Heart left ventricle (tissue), 13 donors: ENCODE measurements at regions not wholly inside any gene's neighbourhood (a gene's known extent, or its start where the extent isn't known, plus 50 kb on each side); places are given as distances from the start of the nearest gene placed in this dataset.
"Not testable (repeated sequence)": the region's sequence is repeated elsewhere in the genome, so short reads cannot be mapped to it uniquely, and the experiment has no call there.

ENCODE experiments used
- POLR2A ChIP-seq, 2 donors: fragments of 450-650 bp; IDR thresholded peaks; one replicate each; pipeline ENCODE4 v1.6.1; 2017; ENCODE audit warnings: antibody characterized with exemption in 2 of 2, mild to moderate bottlenecking in 2 of 2, moderate library complexity in 2 of 2
- TF ChIP-seq, protein P1 (sequence below), 12 donors: fragments of 200-600 bp; sonication (generic) in 4 of 12; IDR thresholded peaks; one replicate each; pipeline versions ENCODE4 v1.5.0 to v1.8.0; 2018 to 2022; ENCODE audit warnings: antibody characterized with exemption in 12 of 12, mild to moderate bottlenecking in 5 of 12
- donor health status: ischemic (EF 13 %, LVEDD 7.1; RV severe dilation, severe dysfunction).
- donor health status: DM: no; HTN: yes; CAD: no.
- donor health status: DM: no; HTN: no; CAD: no.
- donor health status: ischemic (EF 25% LVEDD 6.9; RV normal size, moderate dysfunction).
- donor health status: ischemic (EF 25% LVEDD 5.7; RV mildly dilated, moderate dysfunction).
- donor health status: ischemic (EF 35%, LVEDD 5.7; RV mildly dilated, moderate dysfunction).
- donor health status: nonischemic (EF 11% LVEDD 7.7; RV severe dilation, severe dysfunction).
- donor health status: DM: yes; HTN: yes; CAD: no.
- donor health status: PGD.
- donor health status: ischemic (EF 29% LVEDD 5.4; RV normal size, mild dysfunction).
- donor health status: nonischemic (EF 23%, LVEDD 6.1; RV moderate dilation, normal function).

DNA sequence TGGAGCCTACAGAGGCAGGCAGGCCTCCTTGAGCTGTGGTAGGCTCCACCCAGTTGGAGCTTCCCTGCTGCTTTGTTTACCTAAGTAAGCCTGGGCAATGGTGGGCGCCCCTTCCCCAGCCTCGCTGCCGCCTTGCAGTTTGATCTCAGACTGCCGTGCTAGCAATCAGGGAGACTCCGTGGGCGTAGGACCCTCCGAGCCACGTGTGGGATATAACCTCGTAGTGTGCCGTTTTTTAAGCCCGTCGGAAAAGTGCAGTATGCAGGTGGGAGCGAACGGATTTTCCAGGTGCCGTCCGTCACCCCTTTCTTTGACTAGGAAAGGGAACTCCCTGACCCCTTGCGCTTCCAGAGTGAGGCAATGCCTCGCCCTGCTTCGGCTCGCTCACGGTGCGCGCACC lies 176.9 kb downstream of the TTC6 start:
- TF ChIP-seq, protein P1, sequence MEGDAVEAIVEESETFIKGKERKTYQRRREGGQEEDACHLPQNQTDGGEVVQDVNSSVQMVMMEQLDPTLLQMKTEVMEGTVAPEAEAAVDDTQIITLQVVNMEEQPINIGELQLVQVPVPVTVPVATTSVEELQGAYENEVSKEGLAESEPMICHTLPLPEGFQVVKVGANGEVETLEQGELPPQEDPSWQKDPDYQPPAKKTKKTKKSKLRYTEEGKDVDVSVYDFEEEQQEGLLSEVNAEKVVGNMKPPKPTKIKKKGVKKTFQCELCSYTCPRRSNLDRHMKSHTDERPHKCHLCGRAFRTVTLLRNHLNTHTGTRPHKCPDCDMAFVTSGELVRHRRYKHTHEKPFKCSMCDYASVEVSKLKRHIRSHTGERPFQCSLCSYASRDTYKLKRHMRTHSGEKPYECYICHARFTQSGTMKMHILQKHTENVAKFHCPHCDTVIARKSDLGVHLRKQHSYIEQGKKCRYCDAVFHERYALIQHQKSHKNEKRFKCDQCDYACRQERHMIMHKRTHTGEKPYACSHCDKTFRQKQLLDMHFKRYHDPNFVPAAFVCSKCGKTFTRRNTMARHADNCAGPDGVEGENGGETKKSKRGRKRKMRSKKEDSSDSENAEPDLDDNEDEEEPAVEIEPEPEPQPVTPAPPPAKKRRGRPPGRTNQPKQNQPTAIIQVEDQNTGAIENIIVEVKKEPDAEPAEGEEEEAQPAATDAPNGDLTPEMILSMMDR (IDR thresholded peaks at IDR 0.05): not testable (repeated sequence)
- TF ChIP-seq POLR2A (IDR thresholded peaks at IDR 0.05): not testable (repeated sequence)
